Esophagus muscularis mucosa (tissue), 4 donors: ENCODE measurements at regions not wholly inside any gene's neighbourhood (a gene's known extent, or its start where the extent isn't known, plus 50 kb on each side); places are given as distances from the start of the nearest gene placed in this dataset.

ENCODE experiments used
- DNase-seq: peaks from one replicate; pipeline ENCODE4 v3.0.0-alpha.2; 2017; ENCODE audit errors: extremely low spot score
- H3K27ac ChIP-seq, 4 donors: fragments of 200-600 bp; sonication (generic); replicated peaks in 1 of 4; 1 replicate in 3 of 4; 2 replicates in 1 of 4; pipeline ENCODE4 v1.5.1; 2016 to 2019; ENCODE audit warnings: mild to moderate bottlenecking in 1 of 4
- H3K27me3 ChIP-seq, 4 donors: fragments of 200-600 bp; sonication (generic); one replicate each; pipeline versions ENCODE4 v1.5.1 to v1.6.0; 2016 to 2019
- H3K36me3 ChIP-seq, 4 donors: fragments of 200-600 bp; sonication (generic); one replicate each; pipeline ENCODE4 v1.5.1; 2016 to 2019
- H3K4me1 ChIP-seq, 4 donors: fragments of 200-600 bp; sonication (generic); one replicate each; pipeline ENCODE4 v1.5.1; 2016 to 2019
- H3K4me3 ChIP-seq, 4 donors: fragments of 200-600 bp; sonication (generic); 1 replicate in 2 of 4; 2 replicates in 2 of 4; pipeline ENCODE4 v1.5.1; 2016 to 2019; ENCODE audit warnings: mild to moderate bottlenecking in 4 of 4, moderate library complexity in 1 of 4
- H3K9me3 ChIP-seq, 4 donors: fragments of 200-600 bp; sonication (generic); 1 replicate in 3 of 4; 2 replicates in 1 of 4; pipeline ENCODE4 v1.5.1; 2016 to 2019
- EP300 ChIP-seq: sonication (generic); formaldehyde crosslinking; IDR thresholded peaks from one replicate; pipeline ENCODE4 v1.6.1; 2017; ENCODE audit warnings: antibody characterized with exemption
- POLR2A ChIP-seq: fragments of 450-650 bp; IDR thresholded peaks from one replicate; pipeline ENCODE4 v1.6.1; 2017; ENCODE audit warnings: antibody characterized with exemption, moderate library complexity, mild to moderate bottlenecking, low read depth
- POLR2AphosphoS5 ChIP-seq, 2 donors: sonication (generic); formaldehyde crosslinking; IDR thresholded peaks; one replicate each; pipeline ENCODE4 v1.6.1; 2017; ENCODE audit warnings: antibody characterized with exemption in 2 of 2
- WGBS: methylation state at CpG from one replicate; pipeline ENCODE4 v1.1.5; 2018; 5-methylcytosine and 5-hydroxymethylcytosine counted together
- intact Hi-C: fragments of 100-400 bp; cut with DNase I; formaldehyde crosslinking; loops from one replicate; pipeline ENCODE4 v1.15.1; 2023
- TF ChIP-seq, protein P1 (sequence below), 3 experiments: fragments of 200-600 bp in 2 of 3; fragments of 450-650 bp in 1 of 3; sonication (generic) in 2 of 3; IDR thresholded peaks; one replicate each; pipeline ENCODE4 v1.5.1; 2017 to 2019; ENCODE audit warnings: antibody characterized with exemption in 3 of 3, mild to moderate bottlenecking in 2 of 3, moderate library complexity in 1 of 3

DNA sequence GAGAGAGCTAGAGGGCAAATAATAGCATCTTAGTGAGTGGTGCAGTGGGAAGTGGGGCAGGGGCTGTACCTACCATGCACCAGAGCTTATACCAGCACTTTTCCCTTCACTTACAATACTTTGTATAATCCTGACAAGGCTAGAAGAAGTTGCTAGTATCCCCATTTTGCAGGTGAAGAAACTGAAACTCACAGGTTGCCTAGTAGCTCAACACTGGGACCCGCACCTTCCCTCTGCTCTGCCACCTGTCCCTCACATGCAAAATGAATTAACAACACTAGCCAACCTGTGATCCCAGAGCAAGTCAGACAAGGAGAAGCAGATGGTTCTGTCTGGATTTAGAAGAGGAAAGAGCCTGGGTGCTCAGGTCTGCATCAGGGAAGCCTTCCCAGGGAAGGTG, 510.4 kb downstream of the BUD13 start:
- Histone ChIP-seq H3K27me3 (peaks cover 0 to 40% (median 0%) of the 10 kb centered on the region in 4 donors), H3K4me1 (no peaks in the 10 kb centered on the region), H3K36me3 (no peaks in the 10 kb centered on the region), H3K9me3 (no peaks in the 10 kb centered on the region), H3K27ac (no peak overlapping the region), H3K4me3 (no peak overlapping the region)
- 100% methylated on average over 1 of the region's 1 CpG for WGBS
- TF ChIP-seq EP300 (no peak), POLR2A (no peak), POLR2AphosphoS5 (IDR thresholded peaks at IDR 0.05) (no peak)
- TF ChIP-seq, protein P1, sequence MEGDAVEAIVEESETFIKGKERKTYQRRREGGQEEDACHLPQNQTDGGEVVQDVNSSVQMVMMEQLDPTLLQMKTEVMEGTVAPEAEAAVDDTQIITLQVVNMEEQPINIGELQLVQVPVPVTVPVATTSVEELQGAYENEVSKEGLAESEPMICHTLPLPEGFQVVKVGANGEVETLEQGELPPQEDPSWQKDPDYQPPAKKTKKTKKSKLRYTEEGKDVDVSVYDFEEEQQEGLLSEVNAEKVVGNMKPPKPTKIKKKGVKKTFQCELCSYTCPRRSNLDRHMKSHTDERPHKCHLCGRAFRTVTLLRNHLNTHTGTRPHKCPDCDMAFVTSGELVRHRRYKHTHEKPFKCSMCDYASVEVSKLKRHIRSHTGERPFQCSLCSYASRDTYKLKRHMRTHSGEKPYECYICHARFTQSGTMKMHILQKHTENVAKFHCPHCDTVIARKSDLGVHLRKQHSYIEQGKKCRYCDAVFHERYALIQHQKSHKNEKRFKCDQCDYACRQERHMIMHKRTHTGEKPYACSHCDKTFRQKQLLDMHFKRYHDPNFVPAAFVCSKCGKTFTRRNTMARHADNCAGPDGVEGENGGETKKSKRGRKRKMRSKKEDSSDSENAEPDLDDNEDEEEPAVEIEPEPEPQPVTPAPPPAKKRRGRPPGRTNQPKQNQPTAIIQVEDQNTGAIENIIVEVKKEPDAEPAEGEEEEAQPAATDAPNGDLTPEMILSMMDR (IDR thresholded peaks at IDR 0.05), result no peak
- intact Hi-C loops, result no loop called here
- no peak for DNase-seq

DNA sequence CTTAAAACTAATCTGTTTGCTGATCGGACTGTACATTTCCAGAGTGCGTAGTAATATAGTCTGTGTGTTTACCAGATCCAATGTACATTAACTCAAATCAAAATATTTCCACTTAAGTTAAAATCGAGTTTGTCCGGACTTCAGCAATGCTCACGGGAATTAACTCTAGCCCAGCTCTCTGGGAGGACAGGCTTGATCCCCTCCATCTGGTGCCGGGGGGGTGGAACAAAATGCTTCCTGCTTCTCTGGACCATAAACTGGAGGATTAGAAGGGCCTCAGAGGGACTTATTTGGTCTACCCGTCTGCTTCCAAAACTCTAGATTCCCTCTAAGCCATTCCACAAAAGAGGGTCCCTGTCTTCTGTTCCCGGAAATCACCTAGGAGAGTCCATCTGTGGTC, 511.2 kb downstream of the BUD13 start:
- no peak for TF ChIP-seq EP300
- TF ChIP-seq POLR2A, result no peak
- TF ChIP-seq, protein P1 (IDR thresholded peaks at IDR 0.05), result no peak
- no peak for TF ChIP-seq POLR2AphosphoS5 (IDR thresholded peaks at IDR 0.05)
- 55% methylated on average over 8 of the region's 8 CpGs for WGBS
- Histone ChIP-seq H3K4me3 (no peak overlapping the region), H3K4me1 (no peaks in the 10 kb centered on the region), H3K36me3 (no peaks in the 10 kb centered on the region), H3K27me3 (peaks cover 0 to 38% (median 0%) of the 10 kb centered on the region in 4 donors), H3K9me3 (no peaks in the 10 kb centered on the region), H3K27ac (no peak overlapping the region)
- intact Hi-C loops, result no loop called here
- DNase-seq, result no peak

DNA sequence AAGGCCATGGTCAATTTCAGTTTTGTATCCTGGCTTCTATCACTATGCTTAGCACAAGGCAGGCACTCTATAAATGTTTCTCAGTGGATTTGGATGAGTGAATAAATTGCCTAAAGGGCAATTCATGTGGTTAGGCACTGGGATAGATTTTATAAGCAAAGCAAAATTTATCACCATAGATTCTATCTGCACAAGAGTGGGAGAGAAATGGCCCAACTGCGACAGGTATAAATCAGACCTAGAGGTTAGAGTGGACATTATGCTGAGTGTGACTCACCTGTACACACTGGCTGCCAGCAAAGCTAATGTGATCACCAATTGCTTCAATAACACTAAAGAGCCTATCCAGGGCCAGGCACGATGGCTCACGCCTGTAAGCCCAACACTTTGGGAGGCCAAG, 514.0 kb downstream of the BUD13 start:
- 100% methylated on average over 3 of the region's 3 CpGs for WGBS
- Histone ChIP-seq H3K27ac (no peak overlapping the region), H3K4me1 (peaks cover 0 to 4% (median 0%) of the 10 kb centered on the region in 4 donors), H3K9me3 (no peaks in the 10 kb centered on the region), H3K4me3 (no peak overlapping the region), H3K36me3 (no peaks in the 10 kb centered on the region), H3K27me3 (peaks cover 0 to 29% (median 0%) of the 10 kb centered on the region in 4 donors)
- TF ChIP-seq POLR2A (no peak), POLR2AphosphoS5 (IDR thresholded peaks at IDR 0.05) (no peak), EP300 (no peak)
- TF ChIP-seq, protein P1 (IDR thresholded peaks at IDR 0.05), result no peak
- no peak for DNase-seq
- intact Hi-C loops, result no loop called here

DNA sequence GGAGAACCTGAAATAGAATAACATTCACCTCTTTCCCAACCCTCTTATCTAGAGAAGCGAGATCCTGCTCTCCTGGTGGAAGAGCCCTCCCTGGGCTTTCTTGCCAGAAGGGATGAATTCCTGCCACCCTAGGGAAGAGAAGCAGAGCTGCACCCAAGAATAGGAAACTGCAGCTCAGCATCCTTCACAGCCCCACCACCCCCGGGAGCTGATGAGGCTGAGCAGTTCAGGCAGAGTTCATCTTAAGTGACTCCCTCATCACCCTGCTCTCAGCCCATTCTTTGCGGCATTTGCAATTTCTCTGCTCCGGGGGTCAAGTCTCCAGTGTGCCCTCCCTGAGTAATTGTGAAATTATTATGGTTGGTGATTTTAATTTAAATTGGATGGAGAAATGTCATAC, 514.9 kb downstream of the BUD13 start:
- Histone ChIP-seq H3K36me3 (no peaks in the 10 kb centered on the region), H3K27ac (no peak overlapping the region), H3K9me3 (no peaks in the 10 kb centered on the region), H3K4me3 (no peak overlapping the region), H3K4me1 (peaks cover 0 to 4% (median 0%) of the 10 kb centered on the region in 4 donors), H3K27me3 (peaks cover 0 to 26% (median 0%) of the 10 kb centered on the region in 4 donors)
- no peak for TF ChIP-seq EP300
- TF ChIP-seq, protein P1 (IDR thresholded peaks at IDR 0.05), result no peak
- no peak for DNase-seq
- intact Hi-C loops, result no loop called here
- WGBS, result 78% methylated on average over 4 of the region's 4 CpGs

DNA sequence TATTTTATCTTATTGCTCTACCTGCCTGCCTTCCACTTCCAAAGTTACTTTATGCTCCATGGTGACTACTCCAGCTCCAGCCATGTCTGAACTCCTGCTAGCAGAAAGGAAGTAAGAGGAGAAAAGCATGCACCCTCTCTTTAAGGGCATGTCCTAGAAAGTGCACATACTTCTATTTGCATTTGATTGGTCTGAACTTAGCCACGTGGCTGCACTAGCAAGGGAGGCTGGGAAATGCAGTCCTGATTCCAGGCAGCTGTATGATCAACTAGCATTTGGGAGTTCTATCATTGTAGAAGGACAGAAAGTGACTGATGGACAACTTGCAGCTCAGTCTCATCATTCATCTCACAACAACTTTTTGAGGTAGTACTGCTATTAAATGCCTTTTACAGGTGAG, 515.7 kb downstream of the BUD13 start:
- Histone ChIP-seq H3K27me3 (peaks cover 0 to 19% (median 0%) of the 10 kb centered on the region in 4 donors), H3K36me3 (no peaks in the 10 kb centered on the region), H3K27ac (no peak overlapping the region), H3K9me3 (no peaks in the 10 kb centered on the region), H3K4me3 (no peak overlapping the region), H3K4me1 (peaks cover 0 to 4% (median 0%) of the 10 kb centered on the region in 4 donors)
- intact Hi-C loops, result no loop called here
- WGBS, result 25% methylated on average over 1 of the region's 1 CpG
- TF ChIP-seq EP300, result no peak
- TF ChIP-seq POLR2AphosphoS5 (IDR thresholded peaks at IDR 0.05), result no peak
- TF ChIP-seq, protein P1 (IDR thresholded peaks at IDR 0.05), result no peak
- TF ChIP-seq POLR2A, result no peak
- DNase-seq, result no peak
